HG02943 (cell line): ENCODE measurements at regions not wholly inside any gene's neighbourhood (a gene's known extent, or its start where the extent isn't known, plus 50 kb on each side); places are given as distances from the start of the nearest gene placed in this dataset.
A peak's percentile ranks its signal among the peaks of the same experiment; 100 is the strongest.

ENCODE experiments used
- ATAC-seq: cut with Tn5 transposase; IDR thresholded peaks from one replicate; pipeline ENCODE4 v1.9.1; 2021; ENCODE audit warnings: mild to moderate bottlenecking, low read depth, moderate library complexity; ENCODE audit not compliant: unreplicated experiment

DNA sequence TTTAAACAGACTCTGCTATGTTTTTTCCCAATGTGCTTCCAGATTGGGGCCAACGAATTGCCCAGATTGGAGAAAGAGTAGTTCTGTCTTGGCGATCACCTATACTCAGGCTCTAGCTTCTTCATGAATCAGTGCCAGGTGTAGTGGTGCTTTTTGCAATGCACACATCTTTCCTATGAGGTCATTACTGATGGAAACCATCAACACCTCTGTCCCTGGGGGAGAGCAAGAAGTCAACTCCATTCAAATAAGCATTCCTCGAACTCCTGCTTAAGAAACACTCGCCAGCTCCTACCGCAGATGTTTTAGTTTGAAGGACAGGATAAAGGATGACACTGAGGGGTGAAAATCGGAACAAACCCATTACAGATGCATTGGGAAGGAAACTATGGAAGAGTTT lies 156.5 kb upstream of the DKK2 start:
- no peak for ATAC-seq

DNA sequence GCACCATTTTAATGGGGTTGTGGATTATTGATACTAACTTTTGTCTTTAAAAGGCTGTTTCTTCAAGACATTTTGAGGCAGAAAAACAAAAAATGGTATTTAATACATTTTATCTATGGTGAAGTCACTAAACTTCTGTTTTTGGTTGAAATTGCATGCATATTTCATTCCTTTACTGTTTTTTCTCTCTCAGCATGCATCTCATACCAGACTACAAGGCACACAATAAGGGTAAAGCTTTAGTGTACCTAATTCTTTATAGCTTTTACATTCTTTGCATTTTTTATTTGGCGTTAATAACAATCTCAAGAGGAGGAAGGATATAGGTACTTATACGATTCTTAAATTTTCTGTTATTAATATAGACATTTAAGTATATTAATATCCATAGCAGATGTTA lies 151.0 kb upstream of the DKK2 start:
- no peak for ATAC-seq

DNA sequence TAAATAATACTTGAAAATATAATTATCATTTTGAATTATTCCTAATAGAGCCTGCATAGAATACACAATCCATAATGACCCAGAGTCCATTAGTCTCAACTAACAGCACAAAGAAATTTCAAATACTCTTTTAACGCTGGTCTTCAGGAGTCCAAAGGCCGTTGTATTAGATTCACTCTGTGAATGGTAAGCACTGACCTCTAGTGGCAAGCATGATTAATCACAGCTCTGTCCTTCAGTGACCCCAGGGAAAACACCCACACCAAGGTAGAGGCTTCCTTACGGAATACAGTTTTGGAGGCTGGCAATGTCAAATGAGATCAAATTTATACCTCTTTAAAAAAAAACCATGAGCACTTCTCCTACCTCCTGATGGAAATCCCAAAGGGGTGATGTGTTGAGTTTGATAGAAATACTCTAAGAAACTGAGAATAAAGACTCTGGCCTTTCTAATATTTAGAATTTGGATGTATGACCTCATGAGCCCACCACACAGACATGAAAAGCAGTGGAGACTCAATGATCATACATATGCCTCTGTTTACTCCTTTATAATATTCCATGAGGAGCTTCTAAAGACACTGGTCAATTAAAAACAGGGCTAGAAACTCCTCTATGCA lies 147.2 kb upstream of the DKK2 start:
- peak; percentile 98 for ATAC-seq

DNA sequence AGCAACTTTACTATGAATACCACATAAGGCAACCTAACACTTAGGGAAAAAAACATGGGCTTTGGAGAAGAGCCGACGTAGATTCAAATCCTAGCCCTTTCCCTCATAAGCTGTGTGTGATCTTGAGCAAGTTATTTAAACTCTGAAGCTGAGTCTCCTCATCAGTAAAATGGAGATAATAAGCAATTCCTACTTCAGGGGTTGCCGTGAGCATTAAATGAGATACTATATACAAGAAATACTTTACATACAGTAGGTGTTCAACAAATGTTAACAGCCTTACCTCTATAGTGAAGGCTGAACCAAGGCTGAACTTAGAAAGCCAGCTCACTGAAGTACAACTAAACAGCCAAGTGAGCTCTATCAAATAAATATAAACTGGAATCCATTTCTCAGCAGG lies 146.2 kb upstream of the DKK2 start:
- no peak for ATAC-seq

DNA sequence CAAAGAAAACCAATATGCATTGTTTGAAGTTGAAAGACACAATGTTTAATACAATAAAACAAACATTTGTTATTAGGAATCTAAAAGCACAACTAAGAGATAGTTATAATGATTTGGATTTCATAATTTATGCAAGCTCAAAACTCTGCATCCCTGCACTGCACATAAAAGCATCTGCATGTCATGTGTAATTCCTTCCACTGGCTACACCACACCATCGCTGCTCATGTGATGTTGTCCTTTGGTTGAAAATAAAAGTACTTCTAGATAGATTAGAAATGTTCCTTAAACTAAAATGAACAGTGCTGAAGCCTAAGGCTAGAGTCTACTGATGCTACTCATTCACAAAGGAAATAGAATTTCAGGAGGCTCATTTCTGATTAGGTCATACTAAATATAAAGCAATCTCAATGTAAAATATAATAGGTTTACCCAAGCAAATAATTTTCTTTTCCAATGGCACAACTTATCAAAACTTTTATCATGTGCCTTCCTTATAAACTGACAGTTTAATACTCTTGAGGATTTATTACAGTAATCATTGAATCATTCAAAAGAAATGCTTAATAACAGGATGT lies 130.8 kb upstream of the DKK2 start:
- no peak for ATAC-seq

DNA sequence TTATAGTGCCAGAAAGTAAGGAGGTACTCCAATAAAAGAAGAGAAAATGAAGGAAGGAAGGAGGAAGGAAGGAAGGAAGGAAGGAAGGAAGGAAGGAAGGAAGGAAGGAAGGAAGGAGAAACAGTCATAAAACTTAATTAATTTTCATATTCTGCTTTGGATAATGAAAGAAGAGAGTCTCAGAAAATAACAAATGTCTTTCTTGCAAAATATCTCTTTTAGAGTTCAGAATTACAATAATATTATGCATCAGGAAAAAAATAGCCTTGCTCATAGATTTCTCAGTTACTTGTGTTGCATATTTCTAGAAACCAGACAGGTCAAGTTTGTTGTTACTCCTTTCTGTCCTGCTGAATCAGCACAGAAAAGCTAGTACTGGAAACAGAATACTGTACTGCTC lies 130.1 kb upstream of the DKK2 start:
- no peak for ATAC-seq

DNA sequence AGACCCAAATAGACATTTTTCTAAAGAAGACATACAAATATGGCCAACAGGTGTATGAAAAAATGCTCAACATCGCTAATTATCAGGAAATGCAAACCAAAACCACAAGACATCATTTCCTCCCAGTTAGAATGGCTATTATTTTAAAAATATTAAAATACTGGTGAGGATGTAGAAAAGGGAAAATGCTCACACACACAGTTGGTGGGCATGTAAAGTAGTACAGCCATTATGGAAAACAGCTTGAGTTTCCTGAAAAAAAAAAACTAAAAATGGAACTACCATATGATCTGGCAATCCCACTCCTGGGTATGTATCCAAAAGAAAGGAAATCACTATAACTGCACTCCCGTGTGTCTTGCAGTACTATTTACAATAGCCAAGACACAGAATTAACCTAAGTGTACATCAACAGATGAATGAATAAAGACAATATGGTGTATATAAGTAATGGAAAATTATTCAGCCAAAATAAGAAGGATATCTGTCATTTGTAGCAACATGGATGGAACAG lies 128.9 kb upstream of the DKK2 start:
- no peak for ATAC-seq

DNA sequence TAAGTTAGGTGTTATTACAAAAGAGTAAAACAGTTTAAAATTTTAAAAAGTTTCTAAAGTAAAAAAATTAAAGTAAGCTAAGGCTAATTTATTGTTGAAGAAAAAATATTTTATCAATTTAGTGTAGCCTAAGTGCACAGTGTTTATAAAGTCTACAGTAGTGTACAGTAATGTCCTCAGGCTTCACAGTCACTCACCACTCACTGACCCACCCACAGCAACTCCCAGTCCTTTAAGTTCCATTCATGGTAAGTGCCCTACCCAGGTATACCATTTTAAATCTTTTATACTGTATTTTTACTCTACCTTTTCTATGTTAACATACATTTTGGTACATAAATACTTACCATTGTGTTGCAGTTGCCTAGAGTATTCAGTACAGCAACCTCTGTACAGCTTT lies 120.3 kb upstream of the DKK2 start:
- ATAC-seq = no peak

DNA sequence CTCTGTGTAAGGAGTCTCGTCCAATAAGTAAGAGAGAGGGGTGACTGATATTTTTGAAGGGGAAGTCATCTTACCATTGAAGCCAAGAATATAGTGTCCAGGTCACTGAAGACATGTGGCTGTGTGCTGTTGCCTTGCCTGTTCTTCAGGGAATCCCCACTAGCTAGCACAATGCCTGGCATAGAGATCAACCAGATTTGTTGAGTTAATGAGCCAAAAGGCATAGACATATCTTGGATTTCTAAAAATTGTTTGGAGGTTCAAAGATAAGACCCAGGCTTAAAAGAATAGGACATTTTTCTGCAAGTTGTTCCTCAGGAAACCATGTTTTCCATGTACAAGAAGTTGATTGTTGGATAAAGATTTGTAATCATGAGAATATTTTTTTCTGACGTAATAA lies 119.3 kb upstream of the DKK2 start:
- ATAC-seq = no peak

DNA sequence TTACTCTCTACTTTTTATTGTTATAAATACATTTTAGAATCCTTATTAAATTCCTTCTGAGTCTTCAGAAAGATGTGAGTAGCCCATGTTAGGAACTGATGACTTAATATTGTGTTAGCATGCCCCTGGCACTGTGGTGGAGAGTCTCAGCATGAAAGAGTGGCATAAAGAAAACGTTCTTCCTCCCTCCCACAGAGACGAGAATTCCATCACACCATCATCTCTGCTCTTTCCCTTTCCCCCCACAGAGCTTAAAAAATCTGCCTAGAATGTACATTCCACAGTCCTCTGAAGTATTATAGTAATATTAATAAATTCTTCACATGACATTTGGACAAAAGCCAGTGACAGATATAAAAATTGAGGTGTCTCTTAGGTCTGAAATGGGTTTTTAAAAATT lies 117.8 kb upstream of the DKK2 start:
- no peak for ATAC-seq

DNA sequence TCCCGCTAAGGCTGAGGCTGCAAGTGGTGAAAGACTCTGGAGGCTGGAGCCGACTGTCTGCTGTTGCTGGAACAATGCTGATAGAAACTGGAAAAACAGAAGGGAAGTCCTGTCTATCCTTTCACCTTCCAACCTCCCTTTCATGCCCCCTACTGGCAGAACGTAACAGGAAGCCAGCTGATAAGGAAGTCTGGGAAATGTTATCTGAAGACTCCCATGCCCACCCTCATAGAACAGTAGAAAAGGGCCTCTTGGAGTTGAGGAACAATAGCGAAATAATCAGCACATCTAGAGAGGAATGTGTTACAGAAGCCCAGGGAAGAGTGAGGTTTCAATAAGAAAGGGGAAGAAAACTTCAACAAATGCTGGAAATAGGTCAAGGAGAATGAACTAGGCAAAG lies 117.1 kb upstream of the DKK2 start:
- ATAC-seq = no peak

DNA sequence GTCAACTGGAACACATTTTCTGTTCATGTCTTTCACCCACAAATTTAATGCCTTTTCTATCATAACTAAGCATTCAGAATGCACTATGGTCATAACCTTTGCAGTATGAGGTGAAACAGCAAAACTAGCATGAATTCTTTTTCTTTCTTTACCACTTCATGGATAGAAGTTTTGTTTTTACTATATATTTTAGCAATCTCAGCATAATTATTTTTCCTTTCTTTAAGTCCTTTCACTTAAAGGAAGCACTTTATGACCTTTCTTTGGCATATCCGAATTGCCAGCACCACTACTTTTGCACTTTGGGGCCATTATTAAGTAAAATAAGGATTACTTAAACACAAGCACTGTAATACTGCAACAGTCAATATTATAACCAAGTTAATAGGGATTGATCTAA lies 115.1 kb upstream of the DKK2 start:
- ATAC-seq = no peak

DNA sequence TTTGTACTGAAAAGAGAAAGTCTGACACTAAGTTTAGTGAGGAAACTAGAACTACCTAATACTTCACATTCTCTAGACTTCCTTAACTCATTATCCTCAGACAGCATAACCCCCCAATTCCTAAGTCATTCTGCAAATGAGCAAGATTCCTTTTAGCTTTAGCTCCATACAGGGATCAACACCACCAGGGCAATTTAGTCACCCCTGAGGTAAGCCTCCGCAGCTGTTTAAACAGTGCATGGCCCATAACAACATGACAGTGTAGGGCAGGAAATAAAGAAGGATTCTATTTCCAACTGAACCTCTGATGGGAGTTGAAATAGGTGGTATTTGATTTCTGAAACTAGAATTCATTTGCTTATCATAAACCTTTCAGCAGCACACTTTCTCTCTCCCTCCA lies 112.8 kb upstream of the DKK2 start:
- no peak for ATAC-seq

DNA sequence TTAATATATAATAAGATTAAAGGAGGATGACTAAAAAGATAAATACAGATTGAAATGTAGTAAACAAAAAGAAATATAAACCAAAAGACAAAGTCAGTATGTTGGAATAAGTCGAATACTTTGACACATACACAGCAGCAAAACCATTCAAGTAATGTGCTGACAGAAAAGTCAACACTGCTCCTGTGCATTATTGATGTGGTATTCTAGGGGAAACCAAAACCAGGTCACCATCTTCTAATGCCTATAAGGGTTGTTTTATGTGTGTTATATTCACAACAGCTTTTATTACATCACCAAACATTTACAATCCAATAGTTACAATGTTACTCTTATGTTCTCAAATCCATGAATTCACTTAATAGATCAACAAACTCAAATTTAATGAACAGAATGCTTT lies 111.8 kb upstream of the DKK2 start:
- no peak for ATAC-seq

DNA sequence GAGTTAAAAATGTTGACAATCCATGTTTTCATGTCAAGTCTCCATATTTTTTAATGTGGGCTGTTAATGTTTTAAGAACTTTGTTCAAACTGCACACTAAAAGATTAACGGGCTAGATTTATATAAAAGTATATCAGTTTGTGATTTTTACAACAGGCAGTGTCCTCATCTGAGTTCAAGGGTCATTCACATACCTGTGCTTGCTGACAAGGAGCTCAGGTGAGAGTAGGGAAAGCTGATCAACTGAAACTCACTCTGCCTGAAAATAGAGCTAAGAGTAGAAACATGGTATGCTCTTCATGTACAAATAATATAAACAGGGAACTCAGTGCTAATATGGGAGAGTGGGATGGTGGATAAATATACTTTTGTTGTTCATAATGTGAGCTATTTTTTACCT lies 102.3 kb upstream of the DKK2 start:
- ATAC-seq = no peak

DNA sequence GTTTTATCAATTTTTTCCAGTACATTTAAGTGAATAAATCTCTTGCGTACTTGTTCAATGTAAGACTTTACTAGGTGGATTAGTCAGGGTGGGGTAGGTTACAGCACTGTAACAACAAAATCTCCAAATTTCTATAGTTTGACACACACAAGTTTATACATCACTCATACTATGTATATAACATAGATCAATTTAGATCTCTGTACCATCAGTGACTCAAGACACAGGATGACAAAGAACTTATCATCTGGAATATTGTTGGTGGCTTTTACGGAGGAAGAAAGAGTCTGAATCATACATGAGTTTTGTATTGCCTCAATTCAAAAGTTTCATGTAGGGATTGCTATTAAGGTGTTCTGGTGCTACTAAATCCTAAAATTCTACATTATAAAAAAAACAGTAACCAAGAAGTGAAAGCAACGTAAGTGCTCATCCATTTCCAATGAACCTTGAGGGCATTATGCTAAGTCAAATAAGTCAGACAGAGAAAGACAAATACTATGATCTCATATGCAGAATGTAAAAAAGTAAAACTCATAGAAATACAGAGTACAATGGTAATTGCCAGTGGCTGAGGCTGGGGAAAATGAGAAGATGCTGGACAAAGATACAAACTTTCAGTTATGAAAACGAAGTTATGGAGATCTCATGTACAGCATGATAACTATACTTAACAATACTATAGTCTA lies 98.0 kb upstream of the DKK2 start:
- ATAC-seq = no peak

DNA sequence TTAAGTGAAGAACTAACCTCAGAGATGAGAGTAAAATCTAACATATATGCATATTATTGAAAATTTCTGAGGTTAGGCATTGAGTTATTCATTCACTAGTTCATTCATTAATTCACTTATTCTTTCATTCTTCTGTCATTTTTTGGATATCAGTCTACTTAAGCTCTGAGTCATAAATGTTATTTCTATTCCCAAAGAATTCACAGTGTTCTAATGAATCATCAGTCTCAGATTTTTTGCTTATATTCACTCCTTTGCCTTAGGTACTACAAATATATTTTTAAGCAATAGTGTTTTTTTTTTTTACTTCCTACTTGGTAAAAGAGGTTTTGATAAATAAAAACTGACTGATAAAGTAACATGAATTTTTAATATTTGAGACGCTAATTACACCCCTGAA lies 95.2 kb upstream of the DKK2 start:
- ATAC-seq = no peak

DNA sequence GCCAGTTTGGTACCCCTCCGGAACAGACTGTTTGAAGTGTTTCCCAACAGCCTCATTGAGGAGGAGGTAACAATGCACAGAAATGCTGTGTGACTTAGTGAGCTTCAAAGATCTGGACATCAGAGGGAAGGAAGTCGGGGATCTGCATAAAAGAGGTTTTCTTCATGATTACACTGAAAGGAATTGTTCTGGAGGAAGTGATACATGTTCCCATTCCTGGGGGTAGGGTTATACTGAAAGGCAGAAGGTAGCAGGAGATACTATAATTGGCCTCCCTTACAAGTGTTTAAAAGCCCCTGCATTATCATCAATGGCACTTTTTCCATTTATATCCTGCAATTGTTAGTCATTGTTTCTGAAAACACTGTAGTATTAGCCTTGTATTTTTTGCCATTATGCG lies 94.0 kb upstream of the DKK2 start:
- ATAC-seq = no peak

DNA sequence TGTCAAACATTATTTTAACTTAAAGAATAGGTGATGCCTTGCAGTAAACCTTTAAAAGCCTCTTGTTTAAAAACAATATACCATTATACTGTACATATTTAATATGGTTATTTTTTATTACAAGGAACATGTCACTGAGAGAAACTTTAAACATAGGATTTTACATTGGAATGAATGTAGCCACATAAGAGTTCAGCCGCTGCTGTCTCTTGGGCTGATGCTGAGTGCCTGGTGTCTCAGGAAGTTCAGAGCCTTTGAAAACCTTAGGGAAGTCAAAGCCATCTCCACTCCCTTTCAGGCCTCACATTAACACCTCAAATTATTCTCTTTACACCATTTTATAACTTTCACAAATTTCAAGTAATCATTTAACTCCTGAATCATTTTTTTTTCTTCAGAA lies 93.5 kb upstream of the DKK2 start:
- ATAC-seq = no peak

DNA sequence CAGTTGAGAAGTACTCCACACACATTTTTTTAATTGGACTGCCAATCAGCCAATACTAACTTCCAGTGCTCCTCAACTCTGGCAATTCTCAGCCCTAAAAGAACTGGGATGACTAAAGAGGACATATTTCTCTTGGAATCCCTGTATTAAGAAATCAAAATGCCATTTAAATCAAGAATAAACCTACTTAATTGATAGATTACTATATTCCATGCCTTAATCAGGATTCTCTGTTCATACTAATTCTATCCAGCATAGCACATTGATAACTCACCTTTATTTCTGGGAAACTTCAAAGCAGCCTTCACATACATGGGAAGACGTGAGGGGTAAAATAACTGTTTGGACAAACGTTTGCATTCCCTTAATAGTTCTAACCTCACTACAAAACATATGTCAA lies 93.0 kb upstream of the DKK2 start:
- no peak for ATAC-seq

DNA sequence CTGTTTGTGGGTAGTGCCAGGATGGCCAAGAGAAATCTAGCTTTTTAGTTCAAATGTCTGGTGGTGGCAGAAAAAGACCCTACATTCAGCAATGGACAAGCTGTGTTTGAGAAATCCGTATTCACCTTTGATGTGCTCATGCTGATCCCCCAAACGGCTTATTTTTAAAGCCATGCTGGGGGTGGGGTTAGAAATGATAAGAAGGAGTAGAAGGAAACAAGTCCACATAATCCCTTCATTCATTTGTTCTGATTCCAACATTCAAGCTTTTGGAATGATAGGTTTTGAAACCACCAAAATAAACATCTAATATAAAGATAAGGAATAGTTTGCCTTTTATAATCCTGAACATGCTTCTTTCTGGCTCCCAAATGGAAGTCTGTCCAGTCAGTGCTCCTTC lies 92.0 kb upstream of the DKK2 start:
- no peak for ATAC-seq

DNA sequence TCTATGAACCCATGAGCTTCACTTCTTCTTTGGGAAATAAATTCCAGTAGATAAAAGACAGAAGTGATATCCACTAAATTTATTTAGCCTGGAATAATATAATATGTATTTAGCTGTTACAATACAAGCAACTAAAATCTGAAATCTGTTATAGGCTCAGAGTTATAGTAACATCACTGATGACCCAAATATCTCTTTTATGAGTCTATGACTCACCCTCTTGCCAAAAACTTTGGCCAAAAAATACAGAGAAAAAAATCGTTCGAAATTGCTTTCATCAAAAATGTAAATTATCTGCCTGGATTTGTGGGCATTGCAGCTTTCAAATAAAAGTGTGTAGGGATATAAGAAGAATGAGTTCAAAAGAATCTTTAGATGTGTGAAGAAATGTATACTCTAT lies 89.4 kb upstream of the DKK2 start:
- ATAC-seq = no peak
